ENCODE measurements at regions not wholly inside any gene's neighbourhood (a gene's known extent, or its start where the extent isn't known, plus 50 kb on each side); places are given as distances from the start of the nearest gene placed in this dataset.

- Histone ChIP-seq H3K9ac (ENCODE audit: low read depth in 1 of 3, low read length in 3 of 3) (no peak overlapping the region), H3K27me3 (ENCODE audit: control insufficient read depth in 3 of 3, insufficient read depth in 3 of 3, low read length in 3 of 3) (no peaks in the 10 kb centered on the region), H3K27ac (ENCODE audit: low read depth, low read length) (no peak overlapping the region), H3K4me1 (ENCODE audit: control insufficient read depth in 3 of 3, insufficient read depth in 3 of 3, low read length in 3 of 3) (no peaks in the 10 kb centered on the region), H3K9me3 (ENCODE audit: control insufficient read depth in 3 of 3, low read length in 3 of 3) (no peaks in the 10 kb centered on the region), H3K4me3 (ENCODE audit: low read length in 3 of 3) (no peak overlapping the region), H3K36me3 (ENCODE audit: control insufficient read depth in 3 of 3, insufficient read depth in 3 of 3, low read length in 3 of 3) (no peaks in the 10 kb centered on the region)
Measured at GRCh38 chr6:97909380-97909779, 626.4 kb upstream of the MMS22L start.

GRCh38 chr6:97913721-97914120 is 630.7 kb upstream of the MMS22L start:
- Histone ChIP-seq H3K4me1 (ENCODE audit: control insufficient read depth in 3 of 3, insufficient read depth in 3 of 3, low read length in 3 of 3) (no peaks in the 10 kb centered on the region), H3K4me3 (ENCODE audit: low read length in 3 of 3) (no peak overlapping the region), H3K36me3 (ENCODE audit: control insufficient read depth in 3 of 3, insufficient read depth in 3 of 3, low read length in 3 of 3) (no peaks in the 10 kb centered on the region), H3K9me3 (ENCODE audit: control insufficient read depth in 3 of 3, low read length in 3 of 3) (no peaks in the 10 kb centered on the region), H3K27me3 (ENCODE audit: control insufficient read depth in 3 of 3, insufficient read depth in 3 of 3, low read length in 3 of 3) (no peaks in the 10 kb centered on the region), H3K9ac (ENCODE audit: low read depth in 1 of 3, low read length in 3 of 3) (no peak overlapping the region), H3K27ac (ENCODE audit: low read depth, low read length) (no peak overlapping the region)

- no peaks in the 10 kb centered on the region for H3K36me3 ChIP-seq (ENCODE audit: control insufficient read depth in 3 of 3, insufficient read depth in 3 of 3, low read length in 3 of 3)
- no peak overlapping the region for H3K9ac ChIP-seq (ENCODE audit: low read depth in 1 of 3, low read length in 3 of 3)
- H3K4me3 ChIP-seq (ENCODE audit: low read length in 3 of 3): no peak overlapping the region
- no peak overlapping the region for H3K27ac ChIP-seq (ENCODE audit: low read depth, low read length)
- no peaks in the 10 kb centered on the region for H3K27me3 ChIP-seq (ENCODE audit: control insufficient read depth in 3 of 3, insufficient read depth in 3 of 3, low read length in 3 of 3)
- H3K4me1 ChIP-seq (ENCODE audit: control insufficient read depth in 3 of 3, insufficient read depth in 3 of 3, low read length in 3 of 3): no peaks in the 10 kb centered on the region
- no peaks in the 10 kb centered on the region for H3K9me3 ChIP-seq (ENCODE audit: control insufficient read depth in 3 of 3, low read length in 3 of 3)
Measured at GRCh38 chr6:97914912-97915311, 631.9 kb upstream of the MMS22L start.

- Histone ChIP-seq H3K27ac (ENCODE audit: low read depth, low read length) (no peak overlapping the region), H3K4me3 (ENCODE audit: low read length in 3 of 3) (no peak overlapping the region), H3K9ac (ENCODE audit: low read depth in 1 of 3, low read length in 3 of 3) (no peak overlapping the region), H3K27me3 (ENCODE audit: control insufficient read depth in 3 of 3, insufficient read depth in 3 of 3, low read length in 3 of 3) (no peaks in the 10 kb centered on the region), H3K9me3 (ENCODE audit: control insufficient read depth in 3 of 3, low read length in 3 of 3) (no peaks in the 10 kb centered on the region), H3K4me1 (ENCODE audit: control insufficient read depth in 3 of 3, insufficient read depth in 3 of 3, low read length in 3 of 3) (no peaks in the 10 kb centered on the region), H3K36me3 (ENCODE audit: control insufficient read depth in 3 of 3, insufficient read depth in 3 of 3, low read length in 3 of 3) (no peaks in the 10 kb centered on the region)
Measured at GRCh38 chr6:97915537-97915936, 632.5 kb upstream of the MMS22L start.

- no peak overlapping the region for H3K4me3 ChIP-seq (ENCODE audit: low read length in 3 of 3)
- no peaks in the 10 kb centered on the region for H3K4me1 ChIP-seq (ENCODE audit: control insufficient read depth in 3 of 3, insufficient read depth in 3 of 3, low read length in 3 of 3)
- H3K36me3 ChIP-seq (ENCODE audit: control insufficient read depth in 3 of 3, insufficient read depth in 3 of 3, low read length in 3 of 3): no peaks in the 10 kb centered on the region
- no peak overlapping the region for H3K9ac ChIP-seq (ENCODE audit: low read depth in 1 of 3, low read length in 3 of 3)
- H3K27me3 ChIP-seq (ENCODE audit: control insufficient read depth in 3 of 3, insufficient read depth in 3 of 3, low read length in 3 of 3): no peaks in the 10 kb centered on the region
- H3K27ac ChIP-seq (ENCODE audit: low read depth, low read length): no peak overlapping the region
- H3K9me3 ChIP-seq (ENCODE audit: control insufficient read depth in 3 of 3, low read length in 3 of 3): no peaks in the 10 kb centered on the region
Measured at GRCh38 chr6:97917369-97917768, 634.4 kb upstream of the MMS22L start.

- no peaks in the 10 kb centered on the region for H3K4me1 ChIP-seq (ENCODE audit: control insufficient read depth in 3 of 3, insufficient read depth in 3 of 3, low read length in 3 of 3)
- no peak overlapping the region for H3K4me3 ChIP-seq (ENCODE audit: low read length in 3 of 3)
- no peaks in the 10 kb centered on the region for H3K9me3 ChIP-seq (ENCODE audit: control insufficient read depth in 3 of 3, low read length in 3 of 3)
- H3K27ac ChIP-seq (ENCODE audit: low read depth, low read length): no peak overlapping the region
- no peaks in the 10 kb centered on the region for H3K27me3 ChIP-seq (ENCODE audit: control insufficient read depth in 3 of 3, insufficient read depth in 3 of 3, low read length in 3 of 3)
- H3K36me3 ChIP-seq (ENCODE audit: control insufficient read depth in 3 of 3, insufficient read depth in 3 of 3, low read length in 3 of 3): no peaks in the 10 kb centered on the region
- no peak overlapping the region for H3K9ac ChIP-seq (ENCODE audit: low read depth in 1 of 3, low read length in 3 of 3)
Measured at GRCh38 chr6:97919046-97919445, 636.0 kb upstream of the MMS22L start.

GRCh38 chr6:97919631-97920030 is 636.6 kb upstream of the MMS22L start:
- H3K27me3 ChIP-seq (ENCODE audit: control insufficient read depth in 3 of 3, insufficient read depth in 3 of 3, low read length in 3 of 3): no peaks in the 10 kb centered on the region
- no peaks in the 10 kb centered on the region for H3K4me1 ChIP-seq (ENCODE audit: control insufficient read depth in 3 of 3, insufficient read depth in 3 of 3, low read length in 3 of 3)
- H3K36me3 ChIP-seq (ENCODE audit: control insufficient read depth in 3 of 3, insufficient read depth in 3 of 3, low read length in 3 of 3): no peaks in the 10 kb centered on the region
- H3K4me3 ChIP-seq (ENCODE audit: low read length in 3 of 3): no peak overlapping the region
- no peak overlapping the region for H3K27ac ChIP-seq (ENCODE audit: low read depth, low read length)
- no peaks in the 10 kb centered on the region for H3K9me3 ChIP-seq (ENCODE audit: control insufficient read depth in 3 of 3, low read length in 3 of 3)
- no peak overlapping the region for H3K9ac ChIP-seq (ENCODE audit: low read depth in 1 of 3, low read length in 3 of 3)

GRCh38 chr6:97923249-97923648 is 640.2 kb upstream of the MMS22L start:
- no peak overlapping the region for H3K4me3 ChIP-seq (ENCODE audit: low read length in 3 of 3)
- H3K9me3 ChIP-seq (ENCODE audit: control insufficient read depth in 3 of 3, low read length in 3 of 3): no peaks in the 10 kb centered on the region

GRCh38 chr6:97925504-97925903 is 642.5 kb upstream of the MMS22L start:
- no peak overlapping the region for H3K4me3 ChIP-seq (ENCODE audit: low read length in 3 of 3)
- H3K9me3 ChIP-seq (ENCODE audit: control insufficient read depth in 3 of 3, low read length in 3 of 3): no peaks in the 10 kb centered on the region
- no peak overlapping the region for H3K9ac ChIP-seq (ENCODE audit: low read depth in 1 of 3, low read length in 3 of 3)
- no peaks in the 10 kb centered on the region for H3K36me3 ChIP-seq (ENCODE audit: control insufficient read depth in 3 of 3, insufficient read depth in 3 of 3, low read length in 3 of 3)
- H3K4me1 ChIP-seq (ENCODE audit: control insufficient read depth in 3 of 3, insufficient read depth in 3 of 3, low read length in 3 of 3): no peaks in the 10 kb centered on the region
- no peaks in the 10 kb centered on the region for H3K27me3 ChIP-seq (ENCODE audit: control insufficient read depth in 3 of 3, insufficient read depth in 3 of 3, low read length in 3 of 3)
- no peak overlapping the region for H3K27ac ChIP-seq (ENCODE audit: low read depth, low read length)

More at GRCh38 chr6:97923249-97923648, 640.2 kb upstream of the MMS22L start:
- H3K36me3 ChIP-seq (ENCODE audit: control insufficient read depth in 3 of 3, insufficient read depth in 3 of 3, low read length in 3 of 3): no peaks in the 10 kb centered on the region
- H3K9ac ChIP-seq (ENCODE audit: low read depth in 1 of 3, low read length in 3 of 3): no peak overlapping the region
- H3K4me1 ChIP-seq (ENCODE audit: control insufficient read depth in 3 of 3, insufficient read depth in 3 of 3, low read length in 3 of 3): no peaks in the 10 kb centered on the region
- no peaks in the 10 kb centered on the region for H3K27me3 ChIP-seq (ENCODE audit: control insufficient read depth in 3 of 3, insufficient read depth in 3 of 3, low read length in 3 of 3)
- no peak overlapping the region for H3K27ac ChIP-seq (ENCODE audit: low read depth, low read length)

GRCh38 chr6:97939440-97940168 is 656.6 kb upstream of the MMS22L start:
- Histone ChIP-seq H3K9me3 (ENCODE audit: control insufficient read depth in 3 of 3, low read length in 3 of 3) (no peaks in the 10 kb centered on the region), H3K4me1 (ENCODE audit: control insufficient read depth in 3 of 3, insufficient read depth in 3 of 3, low read length in 3 of 3) (no peaks in the 10 kb centered on the region)

More at GRCh38 chr6:97939440-97940168, 656.6 kb upstream of the MMS22L start:
- Histone ChIP-seq H3K9ac (ENCODE audit: low read depth in 1 of 3, low read length in 3 of 3) (no peak overlapping the region), H3K27ac (ENCODE audit: low read depth, low read length) (no peak overlapping the region), H3K4me3 (ENCODE audit: low read length in 3 of 3) (no peak overlapping the region), H3K27me3 (ENCODE audit: control insufficient read depth in 3 of 3, insufficient read depth in 3 of 3, low read length in 3 of 3) (no peaks in the 10 kb centered on the region), H3K36me3 (ENCODE audit: control insufficient read depth in 3 of 3, insufficient read depth in 3 of 3, low read length in 3 of 3) (no peaks in the 10 kb centered on the region)

All from skeletal muscle tissue (tissue), 3 donors.